ENCODE measurements at regions not wholly inside any gene's neighbourhood (a gene's known extent, or its start where the extent isn't known, plus 50 kb on each side); places are given as distances from the start of the nearest gene placed in this dataset.

DNA sequence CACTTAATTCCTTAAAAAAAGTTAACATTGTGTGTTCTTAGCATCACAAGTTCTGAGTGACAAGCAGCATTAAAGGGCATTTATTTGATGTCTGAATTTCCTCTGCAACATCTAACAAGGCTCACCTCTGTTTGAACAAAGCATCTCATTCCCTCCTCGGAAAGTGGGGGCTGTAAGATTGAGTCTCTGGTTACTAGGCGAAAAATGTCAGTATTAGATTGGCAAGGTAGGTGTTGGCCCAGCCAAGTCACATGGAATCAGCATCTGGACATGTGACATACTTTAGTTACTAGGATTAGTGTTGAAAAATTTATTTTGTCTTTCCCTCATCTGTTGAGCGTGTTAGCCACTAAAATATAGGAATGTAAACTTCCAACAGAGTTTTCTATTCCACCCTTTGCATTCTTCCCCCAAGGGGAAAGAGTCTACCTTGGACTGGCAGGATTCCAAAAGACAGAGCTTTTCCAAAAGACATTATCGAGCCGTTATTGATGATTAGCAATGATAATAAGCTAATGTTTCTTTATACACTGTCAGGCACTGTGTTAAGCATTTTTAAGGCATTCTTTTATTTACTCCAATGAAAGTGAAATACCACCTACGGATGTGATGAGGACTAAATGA lies 194.9 kb upstream of the BTG1 start:
- FAIRE-seq = no peak

DNA sequence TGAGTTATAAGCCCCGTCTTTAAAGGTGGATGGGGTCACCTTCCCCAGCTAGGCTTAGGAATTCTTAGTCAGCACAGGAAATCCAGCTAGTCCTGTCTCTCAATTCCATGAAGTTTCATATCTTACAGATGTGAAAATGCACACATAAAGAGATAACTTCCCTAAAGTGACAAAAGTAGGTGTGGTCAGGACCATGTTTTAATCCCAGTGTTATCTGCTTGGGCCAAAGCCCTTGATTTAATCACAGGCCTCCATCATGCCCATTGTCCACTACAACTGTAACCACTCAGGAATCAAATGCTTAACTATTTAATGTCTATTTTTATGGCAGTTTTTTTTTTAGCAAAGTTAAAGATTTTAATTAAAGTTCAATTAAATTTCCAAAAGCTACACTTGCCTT lies 194.4 kb upstream of the BTG1 start:
- FAIRE-seq = no peak

DNA sequence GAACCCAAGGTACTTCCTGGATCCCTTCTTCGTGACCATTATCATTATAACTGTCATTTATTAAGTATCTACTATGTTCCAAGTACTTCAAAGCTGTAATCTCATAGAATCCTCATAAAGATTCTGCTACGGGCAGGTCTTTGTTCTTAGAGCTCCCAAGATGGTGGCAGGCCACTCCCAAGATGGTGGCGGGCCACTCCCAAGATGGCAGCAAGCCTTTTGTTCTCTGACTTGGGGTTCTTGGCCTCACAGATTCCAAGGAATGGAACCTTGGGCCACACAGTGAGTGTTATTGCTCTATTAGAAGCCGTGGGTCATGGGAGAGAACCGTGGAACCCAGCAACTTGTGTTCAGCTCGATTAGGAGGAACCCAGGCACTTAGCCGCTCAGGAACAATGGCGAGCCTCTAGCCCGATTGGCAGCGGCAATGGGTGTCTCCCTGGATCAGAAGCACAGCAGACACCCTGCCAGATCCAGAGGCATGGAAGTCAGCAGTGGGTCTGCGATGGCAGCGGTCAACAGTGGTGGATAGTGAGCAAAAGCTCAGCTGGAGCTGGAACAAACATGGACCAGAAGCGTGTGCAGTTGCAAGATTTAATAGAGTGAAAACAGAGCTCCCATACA lies 193.7 kb upstream of the BTG1 start:
- FAIRE-seq = no peak

- FAIRE-seq = no peak
Measured at GRCh38 chr12:92338671-92339070, 193.0 kb upstream of the BTG1 start.

GRCh38 chr12:92338102-92338501 lies 192.5 kb upstream of the BTG1 start:
- no peak for FAIRE-seq

GRCh38 chr12:92337128-92337527 lies 191.5 kb upstream of the BTG1 start:
- FAIRE-seq = no peak

DNA sequence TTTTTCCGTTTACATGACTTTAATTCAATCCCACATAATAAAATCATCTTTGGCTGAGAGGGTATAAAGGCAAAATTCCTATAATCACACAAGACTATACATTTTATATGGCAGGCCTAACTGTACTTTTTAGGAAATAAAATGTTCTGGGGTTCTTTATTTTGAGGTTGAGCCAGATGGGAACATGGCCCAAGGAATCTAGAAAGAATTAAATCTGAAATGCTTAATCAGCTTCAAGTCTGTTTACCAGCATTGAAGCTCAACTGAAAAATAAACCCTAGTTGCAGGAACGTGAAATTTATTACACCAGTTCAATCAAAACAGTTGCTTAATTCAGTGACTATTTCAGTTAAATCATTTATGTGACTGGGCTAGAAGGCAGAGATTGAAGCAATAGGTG lies 191.0 kb upstream of the BTG1 start:
- FAIRE-seq = no peak

GRCh38 chr12:92335831-92336230 lies 190.2 kb upstream of the BTG1 start:
- no peak for FAIRE-seq

- no peak for FAIRE-seq
Measured at GRCh38 chr12:92334552-92334951, 188.9 kb upstream of the BTG1 start.

DNA sequence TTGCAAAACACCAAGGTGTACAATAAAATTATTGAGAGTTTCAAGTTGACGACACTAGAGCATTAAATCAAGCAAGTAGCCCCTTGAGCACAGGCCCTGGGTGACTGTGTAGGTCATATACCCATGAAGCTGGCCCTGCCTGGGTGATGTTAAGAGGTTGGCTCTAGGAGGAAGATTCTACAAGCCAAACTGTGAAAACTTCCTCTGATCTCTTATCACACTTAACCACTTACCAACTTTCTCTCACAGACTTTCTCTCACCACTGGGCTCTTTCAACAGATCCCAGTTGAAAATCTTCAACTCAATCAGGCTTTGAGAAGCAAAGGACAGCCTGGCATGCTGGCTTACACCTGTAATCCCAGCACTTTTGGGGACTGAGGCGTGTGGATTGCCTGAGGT lies 186.9 kb upstream of the BTG1 start:
- FAIRE-seq = no peak

DNA sequence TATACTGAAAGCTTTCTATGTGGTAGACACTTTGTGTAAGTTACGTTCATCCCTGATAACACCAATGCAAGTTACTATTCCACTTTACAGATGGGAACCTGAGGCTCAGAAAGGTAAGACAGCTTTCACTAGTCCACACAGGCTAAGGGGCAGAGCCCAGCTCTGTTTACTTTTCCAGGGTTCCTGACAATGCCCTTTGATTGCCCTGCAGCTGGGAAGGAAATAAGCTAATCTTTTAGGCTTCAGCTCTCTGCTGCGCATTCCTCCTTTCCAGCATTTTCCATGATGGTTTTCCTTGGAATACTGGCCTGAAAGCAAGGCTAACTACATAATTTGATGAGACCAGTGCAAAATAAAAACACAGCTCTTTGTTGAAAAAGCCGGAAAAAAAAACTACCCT lies 185.7 kb upstream of the BTG1 start:
- no peak for FAIRE-seq

- FAIRE-seq = no peak
Measured at GRCh38 chr12:92330654-92331053, 185.0 kb upstream of the BTG1 start.

DNA sequence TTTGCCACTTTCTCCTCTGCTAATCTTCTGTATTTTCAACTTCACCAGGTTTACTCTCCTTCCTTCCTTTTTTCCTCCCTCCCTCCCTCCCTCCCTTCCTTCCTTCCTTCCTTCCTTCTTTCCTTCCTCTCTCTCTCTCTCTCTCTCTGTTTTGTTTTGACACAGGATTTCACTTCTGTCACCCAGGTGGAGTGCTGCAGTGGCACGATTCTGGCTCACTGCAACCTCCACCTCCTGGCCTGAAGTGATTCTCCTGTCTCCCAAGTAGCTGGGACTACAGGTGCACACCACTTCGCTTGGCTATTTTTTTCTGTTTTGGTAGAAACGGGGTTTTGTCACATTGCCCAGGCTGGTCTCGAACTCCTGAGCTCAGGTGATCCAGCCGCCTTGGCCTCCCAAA lies 181.2 kb upstream of the BTG1 start:
- no peak for FAIRE-seq

DNA sequence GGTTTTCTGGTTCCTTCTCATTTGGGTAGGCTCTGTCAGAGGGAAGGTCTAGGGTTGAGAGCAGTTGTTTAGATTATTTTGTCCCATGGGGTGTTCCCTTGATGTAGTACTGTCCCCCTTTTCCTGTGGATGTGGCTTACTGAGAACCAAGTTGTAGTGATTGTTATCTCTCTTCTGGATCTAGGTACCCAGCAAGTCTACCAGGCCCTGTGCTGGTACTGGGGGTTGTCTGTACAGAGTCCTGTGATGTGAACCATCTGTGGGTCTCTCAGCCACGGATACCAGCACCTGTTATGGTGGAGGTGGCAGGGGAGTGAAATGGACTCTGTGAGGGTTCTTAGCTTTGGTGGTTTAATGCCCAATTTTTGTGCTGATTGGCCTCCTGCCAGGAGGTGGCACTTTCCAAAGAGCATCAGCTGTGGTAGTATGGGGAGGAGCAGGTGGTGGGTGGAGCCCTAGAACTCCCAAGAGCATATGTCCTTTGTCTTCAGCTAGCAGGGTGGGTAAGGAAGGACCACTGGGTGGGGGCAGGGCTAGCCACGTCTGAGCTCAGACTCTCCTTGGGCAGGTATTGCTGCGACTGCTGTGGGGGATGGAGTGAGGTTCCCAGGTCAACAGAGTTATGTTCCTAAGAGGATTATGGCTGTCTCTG lies 179.3 kb upstream of the BTG1 start:
- FAIRE-seq = no peak

- no peak for FAIRE-seq
Measured at GRCh38 chr12:92312463-92312964, 166.9 kb upstream of the BTG1 start.

GRCh38 chr12:92304371-92305055 lies 158.9 kb upstream of the BTG1 start:
- no peak for FAIRE-seq

DNA sequence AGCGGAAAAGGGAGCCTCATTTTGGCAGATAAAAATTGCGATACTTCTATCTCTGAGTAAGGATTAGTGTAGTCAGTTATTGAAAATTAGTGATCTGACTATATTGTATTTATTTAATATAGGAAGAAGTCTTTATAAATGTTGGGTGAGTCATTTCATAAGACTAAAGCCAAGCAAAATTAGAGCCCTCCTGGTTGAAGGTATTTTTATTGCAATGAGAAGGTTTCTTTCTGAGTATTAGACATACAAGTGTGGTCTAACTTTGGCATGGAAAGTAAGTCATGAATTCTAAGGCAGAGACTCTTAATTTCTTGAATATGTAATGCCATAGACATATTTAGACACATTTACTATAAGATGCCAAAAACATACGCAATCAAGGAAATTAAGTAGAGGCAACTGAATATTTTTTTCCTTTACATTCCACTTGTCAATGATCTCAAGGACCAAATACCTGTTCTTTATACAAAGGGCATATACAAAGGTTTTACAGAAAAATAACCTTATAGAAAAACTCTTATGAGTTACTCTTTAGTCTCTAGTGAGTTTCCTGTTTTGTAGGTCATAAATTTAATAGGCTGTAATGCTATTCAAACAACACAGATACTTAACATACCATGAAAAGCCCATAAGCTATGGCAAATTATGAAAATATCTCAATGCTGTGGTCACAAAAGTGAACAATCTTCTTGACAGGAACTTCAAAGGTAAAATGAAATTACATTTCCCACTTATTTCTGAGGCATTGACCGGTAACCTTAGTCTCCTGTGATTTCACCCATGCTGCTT lies 156.6 kb upstream of the BTG1 start:
- FAIRE-seq = no peak

GRCh38 chr12:92301356-92301755 lies 155.7 kb upstream of the BTG1 start:
- FAIRE-seq = no peak

DNA sequence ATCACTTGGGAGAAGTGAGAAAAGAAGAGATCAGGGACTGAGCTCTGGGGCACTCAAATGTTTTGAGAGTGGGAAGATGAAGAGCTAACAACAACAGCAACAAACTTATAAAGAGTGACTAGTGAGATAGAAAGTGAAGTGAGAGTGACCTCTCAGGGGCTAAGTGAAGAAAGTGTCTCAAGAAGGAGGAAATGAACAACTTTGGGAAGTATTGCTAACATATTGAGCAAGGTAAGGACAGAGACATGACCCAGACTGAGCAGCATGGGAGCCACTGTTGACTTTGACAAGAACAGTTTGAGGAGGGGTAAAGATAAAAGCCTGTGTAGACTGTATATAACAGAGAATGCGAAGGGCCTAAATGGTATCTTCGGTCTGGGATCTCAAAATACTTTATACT lies 155.1 kb upstream of the BTG1 start:
- no peak for FAIRE-seq

DNA sequence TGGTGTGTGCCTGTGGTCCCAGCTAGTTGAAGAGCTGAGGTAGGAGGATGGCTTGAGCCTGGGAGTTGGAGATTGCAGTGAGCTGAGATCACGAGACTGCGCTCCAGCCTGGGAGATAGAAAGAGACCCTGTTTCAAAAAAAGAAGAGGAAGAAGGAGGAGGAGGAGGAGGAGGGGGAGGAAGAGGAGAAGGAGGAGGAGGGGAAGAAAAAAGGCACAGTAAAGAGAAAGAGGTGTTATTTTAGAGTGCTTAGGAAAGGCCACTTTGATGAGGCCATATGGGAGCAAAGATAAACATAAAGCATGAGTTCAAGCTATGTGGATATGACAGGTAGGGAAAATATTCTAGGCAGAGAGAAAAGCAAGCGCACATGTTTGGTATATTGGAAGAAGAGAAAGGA lies 154.1 kb upstream of the BTG1 start:
- FAIRE-seq = no peak

DNA sequence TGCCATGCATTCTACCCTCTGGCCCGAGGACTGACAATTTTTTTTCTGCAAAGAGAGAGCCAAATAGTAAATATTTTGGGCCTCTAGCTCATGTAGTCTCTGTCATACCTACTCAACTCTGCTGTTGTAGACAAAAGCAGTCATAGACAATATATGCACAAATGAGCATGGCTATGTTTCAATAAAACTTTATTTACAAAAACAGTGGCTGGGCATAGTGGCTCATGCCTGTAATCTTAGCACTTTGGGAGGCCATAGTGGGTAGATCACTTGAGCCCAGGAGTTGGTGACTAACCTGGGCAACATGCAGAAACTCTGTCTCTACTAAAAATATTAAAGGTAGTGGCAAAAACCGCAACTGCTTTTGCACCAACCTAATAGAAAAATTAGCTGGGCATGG lies 153.7 kb upstream of the BTG1 start:
- no peak for FAIRE-seq

- FAIRE-seq = no peak
Measured at GRCh38 chr12:92297932-92298696, 152.5 kb upstream of the BTG1 start.

Measured in islet of Langerhans (tissue), 1 donor.